ENCODE measurements at regions not wholly inside any gene's neighbourhood (a gene's known extent, or its start where the extent isn't known, plus 50 kb on each side); places are given as distances from the start of the nearest gene placed in this dataset.

- no peak for DNase-seq (ENCODE audit: low read depth in 2 of 2)
These were observed 109.5 kb downstream of the FOXD1 start for GRCh38 chr5:73339051-73339575.

- DNase-seq (ENCODE audit: low read depth in 2 of 2) = no peak
These were observed 110.1 kb downstream of the FOXD1 start for GRCh38 chr5:73338256-73339050.

- DNase-seq (ENCODE audit: low read depth in 2 of 2) = no peak
These were observed 110.9 kb downstream of the FOXD1 start for GRCh38 chr5:73337586-73338255.

GRCh38 chr5:73336366-73336765, 112.2 kb downstream of the FOXD1 start:
- DNase-seq (ENCODE audit: low read depth in 2 of 2) = no peak

- no peak for DNase-seq (ENCODE audit: low read depth in 2 of 2)
These were observed 114.5 kb downstream of the FOXD1 start for GRCh38 chr5:73333944-73334703.

- no peak for DNase-seq (ENCODE audit: low read depth in 2 of 2)
These were observed 118.0 kb downstream of the FOXD1 start for GRCh38 chr5:73330613-73331012.

GRCh38 chr5:73328640-73329039, 119.9 kb downstream of the FOXD1 start:
- no peak for DNase-seq (ENCODE audit: low read depth in 2 of 2)

GRCh38 chr5:73327908-73328455, 120.6 kb downstream of the FOXD1 start:
- no peak for DNase-seq (ENCODE audit: low read depth in 2 of 2)

GRCh38 chr5:73325546-73325945, 123.0 kb downstream of the FOXD1 start:
- no peak for DNase-seq (ENCODE audit: low read depth in 2 of 2)

GRCh38 chr5:73323466-73323865, 125.1 kb downstream of the FOXD1 start:
- no peak for DNase-seq (ENCODE audit: low read depth in 2 of 2)

- DNase-seq (ENCODE audit: low read depth in 2 of 2) = no peak
These were observed 126.0 kb downstream of the FOXD1 start for GRCh38 chr5:73322437-73323076.

GRCh38 chr5:73321757-73322436, 126.7 kb downstream of the FOXD1 start:
- DNase-seq (ENCODE audit: low read depth in 2 of 2) = no peak

GRCh38 chr5:73319036-73319435, 129.5 kb downstream of the FOXD1 start:
- no peak for DNase-seq (ENCODE audit: low read depth in 2 of 2)

GRCh38 chr5:73318308-73318719, 130.3 kb downstream of the FOXD1 start:
- DNase-seq (ENCODE audit: low read depth in 2 of 2) = no peak

GRCh38 chr5:73317523-73317922, 131.1 kb downstream of the FOXD1 start:
- DNase-seq (ENCODE audit: low read depth in 2 of 2) = no peak

GRCh38 chr5:73314395-73315257, 134.0 kb downstream of the FOXD1 start:
- DNase-seq (ENCODE audit: low read depth in 2 of 2) = no peak

- DNase-seq (ENCODE audit: low read depth in 2 of 2) = no peak
These were observed 135.6 kb downstream of the FOXD1 start for GRCh38 chr5:73312872-73313510.

- no peak for DNase-seq (ENCODE audit: low read depth in 2 of 2)
These were observed 136.3 kb downstream of the FOXD1 start for GRCh38 chr5:73312146-73312871.

All from stimulated activated CD8-positive, alpha-beta memory T cell treated with anti-CD3 and anti-CD28 coated beads, Interleukin-15, amount 100 ng/mL, for 4 hours (primary cell).